Body of pancreas (tissue), 4 donors: ENCODE measurements at regions not wholly inside any gene's neighbourhood (a gene's known extent, or its start where the extent isn't known, plus 50 kb on each side); places are given as distances from the start of the nearest gene placed in this dataset.

Experiments used
- CTCF ChIP-seq, 7 experiments: fragments of 450-650 bp in 4 of 7; fragments of 200-600 bp in 3 of 7; sonication (generic) in 3 of 7; IDR thresholded peaks; one replicate each; pipeline ENCODE4 v1.5.1; 2016 to 2019; ENCODE audit warnings: antibody characterized with exemption in 7 of 7
- POLR2A ChIP-seq, 3 donors: fragments of 450-650 bp; IDR thresholded peaks; one replicate each; pipeline ENCODE4 v1.6.1; 2016; ENCODE audit warnings: antibody characterized with exemption in 3 of 3, mild to moderate bottlenecking in 2 of 3

- TF ChIP-seq CTCF (IDR thresholded peaks at IDR 0.05) (no peak), POLR2A (IDR thresholded peaks at IDR 0.05) (no peak)
Observed at GRCh38 chr10:80713398-80713928, 175.8 kb downstream of the SH2D4B start.
